ENCODE measurements at regions not wholly inside any gene's neighbourhood (a gene's known extent, or its start where the extent isn't known, plus 50 kb on each side); places are given as distances from the start of the nearest gene placed in this dataset.
"Not testable (repeated sequence)": the region's sequence is repeated elsewhere in the genome, so short reads cannot be mapped to it uniquely, and the experiment has no call there.

- DNase-seq: no peak
- H3K4me3 Mint-ChIP-seq: no peak overlapping the region
- H3K27me3 Mint-ChIP-seq: peaks cover 37% of the 10 kb centered on the region
- no peaks in the 10 kb centered on the region for H3K36me3 Mint-ChIP-seq (ENCODE audit: low read depth)
- H3K4me1 Mint-ChIP-seq (ENCODE audit: low read depth): peaks cover 10% of the 10 kb centered on the region
- H3K27ac Mint-ChIP-seq: no peak overlapping the region
- peaks cover 11% of the 10 kb centered on the region for H3K9me3 Mint-ChIP-seq
Observed at GRCh38 chr3:194905696-194906095, 220.0 kb downstream of the FAM43A start.

GRCh38 chr3:194906229-194906629 is 220.5 kb downstream of the FAM43A start:
- DNase-seq: no peak
- Mint-ChIP-seq H3K9me3 (peaks cover 8% of the 10 kb centered on the region), H3K27ac (no peak overlapping the region), H3K4me3 (no peak overlapping the region), H3K27me3 (peaks cover 32% of the 10 kb centered on the region), H3K36me3 (ENCODE audit: low read depth) (no peaks in the 10 kb centered on the region), H3K4me1 (ENCODE audit: low read depth) (peaks cover 10% of the 10 kb centered on the region)

- Mint-ChIP-seq H3K4me3 (no peak overlapping the region), H3K27me3 (peaks cover 24% of the 10 kb centered on the region), H3K4me1 (ENCODE audit: low read depth) (peaks cover 10% of the 10 kb centered on the region), H3K36me3 (ENCODE audit: low read depth) (no peaks in the 10 kb centered on the region), H3K9me3 (peaks cover 8% of the 10 kb centered on the region), H3K27ac (peak overlapping the region; percentile 2)
- DNase-seq: no peak
Observed at GRCh38 chr3:194906970-194907629, 221.4 kb downstream of the FAM43A start.

GRCh38 chr3:194907811-194908210 is 222.1 kb downstream of the FAM43A start:
- Mint-ChIP-seq H3K27me3 (peaks cover 22% of the 10 kb centered on the region), H3K27ac (no peak overlapping the region), H3K36me3 (ENCODE audit: low read depth) (no peaks in the 10 kb centered on the region), H3K4me3 (no peak overlapping the region), H3K4me1 (ENCODE audit: low read depth) (peaks cover 10% of the 10 kb centered on the region), H3K9me3 (peaks cover 8% of the 10 kb centered on the region)
- no peak for DNase-seq

GRCh38 chr3:194908496-194908895 is 222.8 kb downstream of the FAM43A start:
- Mint-ChIP-seq H3K27me3 (peaks cover 26% of the 10 kb centered on the region), H3K36me3 (ENCODE audit: low read depth) (no peaks in the 10 kb centered on the region), H3K4me1 (ENCODE audit: low read depth) (peaks cover 10% of the 10 kb centered on the region), H3K4me3 (no peak overlapping the region), H3K9me3 (peaks cover 6% of the 10 kb centered on the region), H3K27ac (no peak overlapping the region)
- DNase-seq: no peak

GRCh38 chr3:194908972-194909371 is 223.3 kb downstream of the FAM43A start:
- Mint-ChIP-seq H3K9me3 (peaks cover 4% of the 10 kb centered on the region), H3K27ac (no peak overlapping the region), H3K27me3 (peaks cover 24% of the 10 kb centered on the region), H3K36me3 (ENCODE audit: low read depth) (no peaks in the 10 kb centered on the region), H3K4me1 (ENCODE audit: low read depth) (peaks cover 10% of the 10 kb centered on the region), H3K4me3 (no peak overlapping the region)
- DNase-seq: no peak

- peaks cover 10% of the 10 kb centered on the region for H3K4me1 Mint-ChIP-seq (ENCODE audit: low read depth)
- no peak overlapping the region for H3K4me3 Mint-ChIP-seq
Observed at GRCh38 chr3:194910414-194910984, 224.8 kb downstream of the FAM43A start.

GRCh38 chr3:194913316-194913715 is 227.6 kb downstream of the FAM43A start:
- Mint-ChIP-seq H3K27me3 (peaks cover 29% of the 10 kb centered on the region), H3K27ac (no peak overlapping the region), H3K36me3 (ENCODE audit: low read depth) (no peaks in the 10 kb centered on the region), H3K4me3 (no peak overlapping the region), H3K9me3 (no peaks in the 10 kb centered on the region), H3K4me1 (ENCODE audit: low read depth) (no peaks in the 10 kb centered on the region)
- DNase-seq: no peak

More at GRCh38 chr3:194910414-194910984, 224.8 kb downstream of the FAM43A start:
- DNase-seq: no peak
- H3K27ac Mint-ChIP-seq: no peak overlapping the region
- H3K9me3 Mint-ChIP-seq: no peaks in the 10 kb centered on the region
- peaks cover 23% of the 10 kb centered on the region for H3K27me3 Mint-ChIP-seq
- no peaks in the 10 kb centered on the region for H3K36me3 Mint-ChIP-seq (ENCODE audit: low read depth)

GRCh38 chr3:194924889-194925288 is 239.2 kb downstream of the FAM43A start:
- not testable (repeated sequence) for DNase-seq; H3K36me3 Mint-ChIP-seq (ENCODE audit: low read depth); H3K4me1 Mint-ChIP-seq (ENCODE audit: low read depth); H3K9me3 Mint-ChIP-seq; H3K4me3 Mint-ChIP-seq; H3K27ac Mint-ChIP-seq
- peaks cover 37% of the 10 kb centered on the region for H3K27me3 Mint-ChIP-seq

- Mint-ChIP-seq H3K27me3 (peaks cover 37% of the 10 kb centered on the region), H3K36me3 (ENCODE audit: low read depth) (no peaks in the 10 kb centered on the region), H3K9me3 (no peaks in the 10 kb centered on the region), H3K27ac (no peak overlapping the region), H3K4me1 (ENCODE audit: low read depth) (no peaks in the 10 kb centered on the region), H3K4me3 (no peak overlapping the region)
- no peak for DNase-seq
Observed at GRCh38 chr3:194925614-194926013, 239.9 kb downstream of the FAM43A start.

- Mint-ChIP-seq H3K36me3 (ENCODE audit: low read depth) (no peaks in the 10 kb centered on the region), H3K9me3 (no peaks in the 10 kb centered on the region), H3K27ac (no peak overlapping the region), H3K4me3 (no peak overlapping the region), H3K27me3 (peaks cover 49% of the 10 kb centered on the region), H3K4me1 (ENCODE audit: low read depth) (no peaks in the 10 kb centered on the region)
- no peak for DNase-seq
Observed at GRCh38 chr3:194928227-194928626, 242.5 kb downstream of the FAM43A start.

GRCh38 chr3:194928831-194929577 is 243.3 kb downstream of the FAM43A start:
- no peak overlapping the region for H3K27ac Mint-ChIP-seq
- no peaks in the 10 kb centered on the region for H3K9me3 Mint-ChIP-seq
- no peak overlapping the region for H3K4me3 Mint-ChIP-seq
- DNase-seq: no peak
- H3K4me1 Mint-ChIP-seq (ENCODE audit: low read depth): no peaks in the 10 kb centered on the region
- H3K36me3 Mint-ChIP-seq (ENCODE audit: low read depth): no peaks in the 10 kb centered on the region
- peaks cover 46% of the 10 kb centered on the region for H3K27me3 Mint-ChIP-seq

- Mint-ChIP-seq H3K9me3 (no peaks in the 10 kb centered on the region), H3K4me3 (no peak overlapping the region), H3K27ac (no peak overlapping the region), H3K4me1 (ENCODE audit: low read depth) (no peaks in the 10 kb centered on the region), H3K36me3 (ENCODE audit: low read depth) (no peaks in the 10 kb centered on the region), H3K27me3 (peaks cover 42% of the 10 kb centered on the region)
- DNase-seq: no peak
Observed at GRCh38 chr3:194929578-194929960, 243.9 kb downstream of the FAM43A start.

- no peak for DNase-seq
- Mint-ChIP-seq H3K9me3 (no peaks in the 10 kb centered on the region), H3K4me1 (ENCODE audit: low read depth) (no peaks in the 10 kb centered on the region), H3K36me3 (ENCODE audit: low read depth) (no peaks in the 10 kb centered on the region), H3K27ac (no peak overlapping the region), H3K27me3 (peaks cover 35% of the 10 kb centered on the region), H3K4me3 (no peak overlapping the region)
Observed at GRCh38 chr3:194930377-194931204, 244.9 kb downstream of the FAM43A start.

Data from activated T-cell treated with anti-CD3 and anti-CD28 coated beads, Interleukin-2, amount 50 U/mL, for 24 hours (primary cell).